ENCODE measurements at regions not wholly inside any gene's neighbourhood (a gene's known extent, or its start where the extent isn't known, plus 50 kb on each side); places are given as distances from the start of the nearest gene placed in this dataset.

- TF ChIP-seq CTCF (conservative IDR thresholded peaks at IDR 0.05 in 1 of 2, IDR thresholded peaks at IDR 0.05 in 1 of 2; ENCODE audit: low read depth in 1 of 2, low read length in 2 of 2) (no peak), EZH2 (IDR thresholded peaks at IDR 0.05; ENCODE audit: low read length, missing control alignments) (no peak)
Observed at GRCh38 chr2:236857246-236857645, 228.4 kb upstream of the COPS8 start.

All from fibroblast of lung (primary cell).